MM.1S (cell line): ENCODE measurements at regions not wholly inside any gene's neighbourhood (a gene's known extent, or its start where the extent isn't known, plus 50 kb on each side); places are given as distances from the start of the nearest gene placed in this dataset.

Experiments
- EZH2 ChIP-seq: fragments of 300-600 bp; sonication (generic); optimal IDR thresholded peaks from 2 replicates; pipeline ENCODE3; 2017; ENCODE audit warnings: low read depth, mild to moderate bottlenecking, antibody characterized with exemption, low read length, mixed read lengths
- EZH2phosphoT487 ChIP-seq: fragments of 300-600 bp; sonication (generic); IDR thresholded peaks from 2 replicates; pipeline ENCODE4 v1.6.1; 2018; ENCODE audit warnings: antibody characterized with exemption, low read length
- TF ChIP-seq, protein P1 (sequence below): fragments of 300-600 bp; sonication (generic); IDR thresholded peaks from 2 replicates; pipeline ENCODE4 v1.5.1; 2016; ENCODE audit warnings: antibody characterized with exemption, low read length, mixed read lengths

DNA sequence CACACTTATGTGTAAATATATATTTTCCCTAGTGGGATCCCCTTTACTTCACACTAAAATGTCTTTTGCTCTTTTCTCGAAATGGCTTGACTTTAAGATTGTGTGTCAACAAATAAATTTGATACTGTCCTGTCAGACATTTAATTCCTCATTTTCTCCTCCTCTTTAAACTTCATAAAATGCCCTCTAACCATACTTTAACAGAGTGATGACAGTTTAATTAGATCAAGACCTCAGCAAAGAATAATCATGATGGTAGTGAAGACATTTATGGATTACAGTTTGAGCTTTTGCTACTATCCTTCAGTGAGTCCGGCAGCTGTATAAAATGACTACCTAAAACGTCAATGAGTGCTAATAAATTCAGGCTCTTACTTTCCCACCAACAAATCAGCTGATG is 113.1 kb upstream of the ADGRL3 start:
- TF ChIP-seq, protein P1, sequence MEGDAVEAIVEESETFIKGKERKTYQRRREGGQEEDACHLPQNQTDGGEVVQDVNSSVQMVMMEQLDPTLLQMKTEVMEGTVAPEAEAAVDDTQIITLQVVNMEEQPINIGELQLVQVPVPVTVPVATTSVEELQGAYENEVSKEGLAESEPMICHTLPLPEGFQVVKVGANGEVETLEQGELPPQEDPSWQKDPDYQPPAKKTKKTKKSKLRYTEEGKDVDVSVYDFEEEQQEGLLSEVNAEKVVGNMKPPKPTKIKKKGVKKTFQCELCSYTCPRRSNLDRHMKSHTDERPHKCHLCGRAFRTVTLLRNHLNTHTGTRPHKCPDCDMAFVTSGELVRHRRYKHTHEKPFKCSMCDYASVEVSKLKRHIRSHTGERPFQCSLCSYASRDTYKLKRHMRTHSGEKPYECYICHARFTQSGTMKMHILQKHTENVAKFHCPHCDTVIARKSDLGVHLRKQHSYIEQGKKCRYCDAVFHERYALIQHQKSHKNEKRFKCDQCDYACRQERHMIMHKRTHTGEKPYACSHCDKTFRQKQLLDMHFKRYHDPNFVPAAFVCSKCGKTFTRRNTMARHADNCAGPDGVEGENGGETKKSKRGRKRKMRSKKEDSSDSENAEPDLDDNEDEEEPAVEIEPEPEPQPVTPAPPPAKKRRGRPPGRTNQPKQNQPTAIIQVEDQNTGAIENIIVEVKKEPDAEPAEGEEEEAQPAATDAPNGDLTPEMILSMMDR = no peak
- TF ChIP-seq EZH2phosphoT487 (no peak), EZH2 (no peak)
